Kidney (tissue), 13 donors: ENCODE measurements at regions not wholly inside any gene's neighbourhood (a gene's known extent, or its start where the extent isn't known, plus 50 kb on each side); places are given as distances from the start of the nearest gene placed in this dataset.

Experiments
- DNase-seq, 5 donors: peaks; one replicate each; pipeline ENCODE4 v3.0.0-alpha.2; 2013 to 2020
- FAIRE-seq: peaks from 2 replicates; lab custom pipeline; 2012; peaks lifted over from hg19 to GRCh38; lab: Jason Lieb, UNC
- H3K27ac ChIP-seq, 2 donors: one replicate each; pipeline ENCODE4 v1.7.0; 2013; ENCODE audit warnings: low read depth in 2 of 2, low read length in 2 of 2, inconsistent platforms in 1 of 2
- H3K27me3 ChIP-seq: one replicate; pipeline ENCODE4 v1.7.1; 2013; ENCODE audit warnings: low read length, inconsistent platforms; ENCODE audit not compliant: control insufficient read depth, insufficient read depth
- H3K36me3 ChIP-seq, 3 donors: one replicate each; pipeline versions ENCODE4 v1.7.0 to v1.7.1; 2013; ENCODE audit warnings: low read length in 3 of 3, control low read depth in 1 of 3, inconsistent platforms in 1 of 3; ENCODE audit not compliant: insufficient read depth in 3 of 3, control insufficient read depth in 2 of 3
- H3K4me1 ChIP-seq, 3 donors: one replicate each; pipeline versions ENCODE4 v1.7.0 to v1.7.1; 2013; ENCODE audit warnings: low read length in 3 of 3, inconsistent platforms in 1 of 3, low read depth in 1 of 3; ENCODE audit not compliant: control insufficient read depth in 2 of 3, insufficient read depth in 2 of 3
- H3K4me3 ChIP-seq, 3 donors: one replicate each; pipeline versions ENCODE4 v1.7.0 to v1.8.1; 2013; ENCODE audit warnings: low read length in 3 of 3, control low read depth in 1 of 3, inconsistent platforms in 1 of 3
- H3K9ac ChIP-seq, 3 donors: one replicate each; pipeline versions ENCODE4 v1.7.0 to v1.7.1; 2013; ENCODE audit warnings: low read length in 3 of 3, control low read depth in 1 of 3, inconsistent platforms in 1 of 3
- H3K9me3 ChIP-seq, 3 donors: one replicate each; pipeline versions ENCODE4 v1.7.0 to v1.7.1; 2013; ENCODE audit warnings: low read length in 3 of 3, control low read depth in 1 of 3, inconsistent platforms in 1 of 3; ENCODE audit not compliant: control insufficient read depth in 2 of 3, insufficient read depth in 1 of 3
- CTCF ChIP-seq: IDR thresholded peaks from 3 replicates; pipeline ENCODE4 v1.5.1; 2012; ENCODE audit warnings: mild to moderate bottlenecking, moderate library complexity, borderline replicate concordance; ENCODE audit not compliant: insufficient read depth; ENCODE audit errors: extremely low read depth
- intact Hi-C: fragments of 100-400 bp; cut with DNase I; formaldehyde crosslinking; loops from one replicate; pipeline ENCODE4 v1.11.1; 2022
- donor health status: control.
- donor health status: control.
- donor health status: control.
- donor health status: control.
- donor health status: control.
- donor health status: DM: yes; HTN: yes; CAD: no.
- donor health status: Normal renal cell carcinoma (clear cell type).

DNA sequence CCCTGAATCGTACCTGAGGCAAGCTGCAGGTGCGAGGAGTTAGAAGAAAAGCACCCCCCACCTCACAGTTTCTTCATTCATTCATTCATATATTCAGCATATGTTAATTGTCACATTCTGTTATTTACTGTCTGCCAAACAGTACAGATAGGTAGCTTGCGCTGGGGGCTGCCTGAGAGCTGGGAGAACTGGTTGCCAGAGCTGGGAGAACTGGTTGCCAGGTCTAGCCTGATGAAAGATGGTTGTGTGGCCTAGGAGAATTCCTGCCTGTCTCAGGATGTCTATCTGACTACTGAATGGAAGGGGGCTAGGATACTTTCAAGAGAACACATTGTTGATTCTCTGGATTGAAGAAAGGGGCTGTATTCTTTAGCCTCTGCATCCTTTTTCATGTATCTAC lies 225.9 kb upstream of the POU3F1 start:
- H3K36me3 ChIP-seq, result no peaks in the 10 kb centered on the region

DNA sequence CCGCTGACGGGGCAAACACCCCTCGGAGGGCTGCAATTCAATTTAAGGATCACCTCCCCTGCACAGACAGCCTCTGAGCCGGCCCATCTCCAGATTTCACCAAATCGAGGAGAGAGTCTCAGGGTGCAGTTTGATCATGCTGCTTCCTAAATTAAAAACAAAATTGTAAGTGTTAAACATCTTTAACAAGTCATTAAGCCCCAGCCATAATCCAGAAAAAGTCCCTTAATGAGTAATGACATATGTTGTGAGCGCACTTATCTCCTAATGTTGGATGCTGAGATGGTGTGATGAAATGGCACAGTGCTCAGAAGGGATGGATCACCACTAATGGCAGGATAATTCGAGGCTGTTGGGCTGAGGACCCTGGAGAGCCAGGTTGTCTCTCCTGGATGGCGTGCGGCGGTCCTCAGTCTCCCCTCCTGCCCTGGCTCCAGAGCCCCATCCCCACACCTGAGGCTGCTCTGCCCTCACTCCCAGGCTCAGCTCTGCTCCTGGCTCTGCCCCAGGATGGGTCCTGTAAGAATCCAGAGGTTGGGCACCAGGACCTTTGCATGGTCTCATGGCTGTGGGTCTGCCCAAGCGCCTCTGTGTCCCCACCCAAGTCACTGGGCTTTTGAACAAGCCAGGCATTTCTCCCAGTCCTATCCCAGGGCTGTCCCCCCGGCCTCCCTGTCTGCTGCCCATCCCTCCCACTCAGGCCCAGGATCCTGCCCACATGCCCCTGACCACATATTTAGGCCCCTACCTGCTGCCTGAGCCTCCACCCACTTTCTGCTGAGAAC lies 224.4 kb upstream of the POU3F1 start:
- FAIRE-seq, result no peak
- no peak overlapping the region for H3K4me3 ChIP-seq
- no peaks in the 10 kb centered on the region for H3K27me3 ChIP-seq
- intact Hi-C loops, result no loop called here
- DNase-seq, result no peak
- no peak overlapping the region for H3K27ac ChIP-seq
- H3K36me3 ChIP-seq, result no peaks in the 10 kb centered on the region
- H3K9me3 ChIP-seq, result no peaks in the 10 kb centered on the region
- no peak for TF ChIP-seq CTCF
- no peaks in the 10 kb centered on the region for H3K4me1 ChIP-seq
- H3K9ac ChIP-seq, result no peak overlapping the region

More for the DNA sequence above, 225.9 kb upstream of the POU3F1 start:
- no peak overlapping the region for H3K27ac ChIP-seq
- H3K9me3 ChIP-seq, result no peaks in the 10 kb centered on the region
- intact Hi-C loops, result no loop called here
- no peak for DNase-seq
- no peak for TF ChIP-seq CTCF
- no peak for FAIRE-seq
- H3K9ac ChIP-seq, result no peak overlapping the region
- no peak overlapping the region for H3K4me3 ChIP-seq
- H3K27me3 ChIP-seq, result no peaks in the 10 kb centered on the region
- no peaks in the 10 kb centered on the region for H3K4me1 ChIP-seq

DNA sequence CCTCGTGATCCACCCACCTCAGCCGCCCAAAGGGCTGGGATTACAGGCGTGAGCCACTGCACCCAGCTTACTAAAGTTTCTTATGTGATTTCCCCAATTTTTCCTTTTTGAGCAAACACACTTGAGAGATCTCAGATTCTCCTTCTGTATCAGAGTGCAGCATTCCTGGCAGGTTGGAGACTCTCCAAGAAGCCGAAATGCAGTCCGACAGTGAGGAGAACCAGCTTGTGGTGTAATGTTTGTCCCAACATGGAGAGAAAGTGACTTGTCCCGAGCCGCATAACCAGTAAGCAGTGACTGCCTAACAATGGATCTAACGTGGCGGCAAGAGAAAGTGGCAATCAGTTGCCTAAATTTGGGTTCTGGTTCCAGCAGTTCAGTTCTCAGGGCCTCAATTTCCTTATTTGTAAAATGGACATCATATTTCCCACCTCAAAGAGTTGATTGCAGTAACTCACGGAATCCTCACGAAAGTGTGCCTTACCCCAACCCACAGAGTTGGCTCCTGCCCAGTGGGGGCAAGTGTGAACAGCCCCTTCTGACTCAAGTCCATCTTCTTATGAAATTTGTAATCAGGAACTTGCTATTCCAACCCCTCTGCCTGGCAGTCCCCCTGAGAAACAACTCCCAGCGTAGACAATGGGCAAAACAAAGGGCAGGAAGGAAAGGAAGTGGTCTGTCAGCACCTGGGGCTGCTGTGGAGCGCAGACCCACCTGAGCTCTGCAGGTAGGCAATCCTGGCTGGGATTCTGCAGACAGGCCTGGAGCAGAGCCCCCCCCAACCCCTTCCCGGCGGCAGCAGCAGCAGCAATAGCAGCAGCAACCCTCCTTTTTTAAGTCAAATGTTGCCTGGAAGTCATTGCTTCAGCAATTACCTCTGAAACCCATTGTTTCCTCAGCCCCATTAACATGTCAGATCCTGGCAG lies 223.6 kb upstream of the POU3F1 start:
- no peak for FAIRE-seq
- no peak for TF ChIP-seq CTCF
- Histone ChIP-seq H3K4me1 (no peaks in the 10 kb centered on the region), H3K27ac (no peak overlapping the region), H3K9ac (no peak overlapping the region), H3K27me3 (no peaks in the 10 kb centered on the region), H3K36me3 (no peaks in the 10 kb centered on the region), H3K9me3 (no peaks in the 10 kb centered on the region), H3K4me3 (no peak overlapping the region)
- intact Hi-C loops, result no loop called here
- DNase-seq, result peak in 3 of 5 donors; percentile 43 to 86 (median 58)
